ENCODE measurements at regions not wholly inside any gene's neighbourhood (a gene's known extent, or its start where the extent isn't known, plus 50 kb on each side); places are given as distances from the start of the nearest gene placed in this dataset.

GRCh38 chr11:109884501-109884900 lies 208.7 kb upstream of the ZC3H12C start (continued):
- TF ChIP-seq, protein P1, sequence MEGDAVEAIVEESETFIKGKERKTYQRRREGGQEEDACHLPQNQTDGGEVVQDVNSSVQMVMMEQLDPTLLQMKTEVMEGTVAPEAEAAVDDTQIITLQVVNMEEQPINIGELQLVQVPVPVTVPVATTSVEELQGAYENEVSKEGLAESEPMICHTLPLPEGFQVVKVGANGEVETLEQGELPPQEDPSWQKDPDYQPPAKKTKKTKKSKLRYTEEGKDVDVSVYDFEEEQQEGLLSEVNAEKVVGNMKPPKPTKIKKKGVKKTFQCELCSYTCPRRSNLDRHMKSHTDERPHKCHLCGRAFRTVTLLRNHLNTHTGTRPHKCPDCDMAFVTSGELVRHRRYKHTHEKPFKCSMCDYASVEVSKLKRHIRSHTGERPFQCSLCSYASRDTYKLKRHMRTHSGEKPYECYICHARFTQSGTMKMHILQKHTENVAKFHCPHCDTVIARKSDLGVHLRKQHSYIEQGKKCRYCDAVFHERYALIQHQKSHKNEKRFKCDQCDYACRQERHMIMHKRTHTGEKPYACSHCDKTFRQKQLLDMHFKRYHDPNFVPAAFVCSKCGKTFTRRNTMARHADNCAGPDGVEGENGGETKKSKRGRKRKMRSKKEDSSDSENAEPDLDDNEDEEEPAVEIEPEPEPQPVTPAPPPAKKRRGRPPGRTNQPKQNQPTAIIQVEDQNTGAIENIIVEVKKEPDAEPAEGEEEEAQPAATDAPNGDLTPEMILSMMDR (conservative IDR thresholded peaks at IDR 0.05; ENCODE audit: low read depth in 2 of 2), result no peak
- TF ChIP-seq ZNF114 (CRISPR knock-in tag; IDR thresholded peaks at IDR 0.05) (no peak), EZH2 (IDR thresholded peaks at IDR 0.05; ENCODE audit: low read depth, unreplicated experiment) (no peak), JUNB (IDR thresholded peaks at IDR 0.05; ENCODE audit: unreplicated experiment) (no peak)

GRCh38 chr11:109885006-109885405 lies 208.2 kb upstream of the ZC3H12C start:
- Mint-ChIP-seq H3K36me3 (ENCODE audit: low read depth) (no peaks in the 10 kb centered on the region), H3K27me3 (ENCODE audit: insufficient read depth, low read depth, poor library complexity) (peaks cover 3% of the 10 kb centered on the region), H3K4me3 (no peak overlapping the region), H3K9me3 (no peaks in the 10 kb centered on the region; the same call in 2 of the 3 replicates), H3K4me1 (no peaks in the 10 kb centered on the region), H3K27ac (no peak overlapping the region)
- Histone ChIP-seq H3F3A (replicated peaks; ENCODE audit: low read depth) (no peaks in the 10 kb centered on the region), H4K20me1 (replicated peaks; ENCODE audit: insufficient read depth) (no peaks in the 10 kb centered on the region), H3K4me3 (no peak overlapping the region), H3K4me1 (ENCODE audit: insufficient read depth) (no peaks in the 10 kb centered on the region), H3K9me2 (ENCODE audit: insufficient read depth) (no peaks in the 10 kb centered on the region), H3K79me2 (replicated peaks; ENCODE audit: insufficient read depth) (no peaks in the 10 kb centered on the region), H3K36me3 (ENCODE audit: insufficient read depth) (no peaks in the 10 kb centered on the region), H3K27me3 (ENCODE audit: insufficient read depth) (no peaks in the 10 kb centered on the region), H2AFZ (no peak overlapping the region), H3K27ac (ENCODE audit: low read depth) (no peak overlapping the region), H3K4me2 (no peak overlapping the region)
- DNase-seq (ENCODE audit: low spot score) (no peak), ATAC-seq (no peak)
- TF ChIP-seq EZH2phosphoT487 (IDR thresholded peaks at IDR 0.05; ENCODE audit: unreplicated experiment) (no peak), ZNF331 (CRISPR knock-in tag; IDR thresholded peaks at IDR 0.05; ENCODE audit: low read depth) (no peak), POLR2AphosphoS5 (IDR thresholded peaks at IDR 0.05; ENCODE audit: low read depth) (no peak), STAT1 (IDR thresholded peaks at IDR 0.05; ENCODE audit: unreplicated experiment) (no peak)
- TF ChIP-seq, protein P2, sequence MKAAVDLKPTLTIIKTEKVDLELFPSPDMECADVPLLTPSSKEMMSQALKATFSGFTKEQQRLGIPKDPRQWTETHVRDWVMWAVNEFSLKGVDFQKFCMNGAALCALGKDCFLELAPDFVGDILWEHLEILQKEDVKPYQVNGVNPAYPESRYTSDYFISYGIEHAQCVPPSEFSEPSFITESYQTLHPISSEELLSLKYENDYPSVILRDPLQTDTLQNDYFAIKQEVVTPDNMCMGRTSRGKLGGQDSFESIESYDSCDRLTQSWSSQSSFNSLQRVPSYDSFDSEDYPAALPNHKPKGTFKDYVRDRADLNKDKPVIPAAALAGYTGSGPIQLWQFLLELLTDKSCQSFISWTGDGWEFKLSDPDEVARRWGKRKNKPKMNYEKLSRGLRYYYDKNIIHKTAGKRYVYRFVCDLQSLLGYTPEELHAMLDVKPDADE (IDR thresholded peaks at IDR 0.05), result no peak
- TF ChIP-seq, protein P1 (conservative IDR thresholded peaks at IDR 0.05; ENCODE audit: low read depth in 2 of 2), result no peak
- TF ChIP-seq, protein P3, sequence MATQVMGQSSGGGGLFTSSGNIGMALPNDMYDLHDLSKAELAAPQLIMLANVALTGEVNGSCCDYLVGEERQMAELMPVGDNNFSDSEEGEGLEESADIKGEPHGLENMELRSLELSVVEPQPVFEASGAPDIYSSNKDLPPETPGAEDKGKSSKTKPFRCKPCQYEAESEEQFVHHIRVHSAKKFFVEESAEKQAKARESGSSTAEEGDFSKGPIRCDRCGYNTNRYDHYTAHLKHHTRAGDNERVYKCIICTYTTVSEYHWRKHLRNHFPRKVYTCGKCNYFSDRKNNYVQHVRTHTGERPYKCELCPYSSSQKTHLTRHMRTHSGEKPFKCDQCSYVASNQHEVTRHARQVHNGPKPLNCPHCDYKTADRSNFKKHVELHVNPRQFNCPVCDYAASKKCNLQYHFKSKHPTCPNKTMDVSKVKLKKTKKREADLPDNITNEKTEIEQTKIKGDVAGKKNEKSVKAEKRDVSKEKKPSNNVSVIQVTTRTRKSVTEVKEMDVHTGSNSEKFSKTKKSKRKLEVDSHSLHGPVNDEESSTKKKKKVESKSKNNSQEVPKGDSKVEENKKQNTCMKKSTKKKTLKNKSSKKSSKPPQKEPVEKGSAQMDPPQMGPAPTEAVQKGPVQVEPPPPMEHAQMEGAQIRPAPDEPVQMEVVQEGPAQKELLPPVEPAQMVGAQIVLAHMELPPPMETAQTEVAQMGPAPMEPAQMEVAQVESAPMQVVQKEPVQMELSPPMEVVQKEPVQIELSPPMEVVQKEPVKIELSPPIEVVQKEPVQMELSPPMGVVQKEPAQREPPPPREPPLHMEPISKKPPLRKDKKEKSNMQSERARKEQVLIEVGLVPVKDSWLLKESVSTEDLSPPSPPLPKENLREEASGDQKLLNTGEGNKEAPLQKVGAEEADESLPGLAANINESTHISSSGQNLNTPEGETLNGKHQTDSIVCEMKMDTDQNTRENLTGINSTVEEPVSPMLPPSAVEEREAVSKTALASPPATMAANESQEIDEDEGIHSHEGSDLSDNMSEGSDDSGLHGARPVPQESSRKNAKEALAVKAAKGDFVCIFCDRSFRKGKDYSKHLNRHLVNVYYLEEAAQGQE (IDR thresholded peaks at IDR 0.05; ENCODE audit: unreplicated experiment), result no peak
- TF ChIP-seq, protein P4, sequence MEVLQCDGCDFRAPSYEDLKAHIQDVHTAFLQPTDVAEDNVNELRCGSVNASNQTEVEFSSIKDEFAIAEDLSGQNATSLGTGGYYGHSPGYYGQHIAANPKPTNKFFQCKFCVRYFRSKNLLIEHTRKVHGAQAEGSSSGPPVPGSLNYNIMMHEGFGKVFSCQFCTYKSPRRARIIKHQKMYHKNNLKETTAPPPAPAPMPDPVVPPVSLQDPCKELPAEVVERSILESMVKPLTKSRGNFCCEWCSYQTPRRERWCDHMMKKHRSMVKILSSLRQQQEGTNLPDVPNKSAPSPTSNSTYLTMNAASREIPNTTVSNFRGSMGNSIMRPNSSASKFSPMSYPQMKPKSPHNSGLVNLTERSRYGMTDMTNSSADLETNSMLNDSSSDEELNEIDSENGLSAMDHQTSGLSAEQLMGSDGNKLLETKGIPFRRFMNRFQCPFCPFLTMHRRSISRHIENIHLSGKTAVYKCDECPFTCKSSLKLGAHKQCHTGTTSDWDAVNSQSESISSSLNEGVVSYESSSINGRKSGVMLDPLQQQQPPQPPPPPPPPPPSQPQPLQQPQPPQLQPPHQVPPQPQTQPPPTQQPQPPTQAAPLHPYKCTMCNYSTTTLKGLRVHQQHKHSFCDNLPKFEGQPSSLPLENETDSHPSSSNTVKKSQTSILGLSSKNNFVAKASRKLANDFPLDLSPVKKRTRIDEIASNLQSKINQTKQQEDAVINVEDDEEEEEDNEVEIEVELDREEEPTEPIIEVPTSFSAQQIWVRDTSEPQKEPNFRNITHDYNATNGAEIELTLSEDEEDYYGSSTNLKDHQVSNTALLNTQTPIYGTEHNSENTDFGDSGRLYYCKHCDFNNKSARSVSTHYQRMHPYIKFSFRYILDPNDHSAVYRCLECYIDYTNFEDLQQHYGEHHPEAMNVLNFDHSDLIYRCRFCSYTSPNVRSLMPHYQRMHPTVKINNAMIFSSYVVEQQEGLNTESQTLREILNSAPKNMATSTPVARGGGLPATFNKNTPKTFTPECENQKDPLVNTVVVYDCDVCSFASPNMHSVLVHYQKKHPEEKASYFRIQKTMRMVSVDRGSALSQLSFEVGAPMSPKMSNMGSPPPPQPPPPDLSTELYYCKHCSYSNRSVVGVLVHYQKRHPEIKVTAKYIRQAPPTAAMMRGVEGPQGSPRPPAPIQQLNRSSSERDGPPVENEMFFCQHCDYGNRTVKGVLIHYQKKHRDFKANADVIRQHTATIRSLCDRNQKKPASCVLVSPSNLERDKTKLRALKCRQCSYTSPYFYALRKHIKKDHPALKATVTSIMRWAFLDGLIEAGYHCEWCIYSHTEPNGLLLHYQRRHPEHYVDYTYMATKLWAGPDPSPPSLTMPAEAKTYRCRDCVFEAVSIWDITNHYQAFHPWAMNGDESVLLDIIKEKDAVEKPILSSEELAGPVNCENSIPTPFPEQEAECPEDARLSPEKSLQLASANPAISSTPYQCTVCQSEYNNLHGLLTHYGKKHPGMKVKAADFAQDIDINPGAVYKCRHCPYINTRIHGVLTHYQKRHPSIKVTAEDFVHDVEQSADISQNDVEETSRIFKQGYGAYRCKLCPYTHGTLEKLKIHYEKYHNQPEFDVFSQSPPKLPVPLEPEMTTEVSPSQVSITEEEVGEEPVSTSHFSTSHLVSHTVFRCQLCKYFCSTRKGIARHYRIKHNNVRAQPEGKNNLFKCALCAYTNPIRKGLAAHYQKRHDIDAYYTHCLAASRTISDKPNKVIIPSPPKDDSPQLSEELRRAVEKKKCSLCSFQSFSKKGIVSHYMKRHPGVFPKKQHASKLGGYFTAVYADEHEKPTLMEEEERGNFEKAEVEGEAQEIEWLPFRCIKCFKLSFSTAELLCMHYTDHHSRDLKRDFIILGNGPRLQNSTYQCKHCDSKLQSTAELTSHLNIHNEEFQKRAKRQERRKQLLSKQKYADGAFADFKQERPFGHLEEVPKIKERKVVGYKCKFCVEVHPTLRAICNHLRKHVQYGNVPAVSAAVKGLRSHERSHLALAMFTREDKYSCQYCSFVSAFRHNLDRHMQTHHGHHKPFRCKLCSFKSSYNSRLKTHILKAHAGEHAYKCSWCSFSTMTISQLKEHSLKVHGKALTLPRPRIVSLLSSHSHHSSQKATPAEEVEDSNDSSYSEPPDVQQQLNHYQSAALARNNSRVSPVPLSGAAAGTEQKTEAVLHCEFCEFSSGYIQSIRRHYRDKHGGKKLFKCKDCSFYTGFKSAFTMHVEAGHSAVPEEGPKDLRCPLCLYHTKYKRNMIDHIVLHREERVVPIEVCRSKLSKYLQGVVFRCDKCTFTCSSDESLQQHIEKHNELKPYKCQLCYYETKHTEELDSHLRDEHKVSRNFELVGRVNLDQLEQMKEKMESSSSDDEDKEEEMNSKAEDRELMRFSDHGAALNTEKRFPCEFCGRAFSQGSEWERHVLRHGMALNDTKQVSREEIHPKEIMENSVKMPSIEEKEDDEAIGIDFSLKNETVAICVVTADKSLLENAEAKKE (CRISPR knock-in tag; IDR thresholded peaks at IDR 0.05), result no peak
